Adrenal gland (tissue), 9 donors: ENCODE measurements at regions not wholly inside any gene's neighbourhood (a gene's known extent, or its start where the extent isn't known, plus 50 kb on each side); places are given as distances from the start of the nearest gene placed in this dataset.
"Not testable (repeated sequence)": the region's sequence is repeated elsewhere in the genome, so short reads cannot be mapped to it uniquely, and the experiment has no call there.

Experiments
- DNase-seq, 7 donors: peaks; one replicate each; pipeline ENCODE4 v3.0.0-alpha.2; 2019 to 2020
- H3K27ac ChIP-seq, 5 donors: fragments of 200-600 bp; sonication (generic) in 4 of 5; 1 replicate in 3 of 5; 2 replicates in 2 of 5; pipeline versions ENCODE4 v1.5.1 to v1.8.0; 2016 to 2020; ENCODE audit warnings: mild to moderate bottlenecking in 1 of 5
- H3K27me3 ChIP-seq: fragments of 200-600 bp; 2 replicates; pipeline ENCODE4 v1.8.0; 2021
- H3K36me3 ChIP-seq, 2 donors: fragments of 200-600 bp; replicated peaks in 1 of 2; 1 replicate in 1 of 2; 2 replicates in 1 of 2; pipeline versions ENCODE4 v1.5.1 to v1.8.0; 2018 to 2022
- H3K4me1 ChIP-seq, 2 donors: fragments of 200-600 bp; replicated peaks in 1 of 2; 1 replicate in 1 of 2; 2 replicates in 1 of 2; pipeline versions ENCODE4 v1.5.1 to v1.8.0; 2018 to 2021
- H3K4me3 ChIP-seq, 4 donors: fragments of 200-600 bp; sonication (generic) in 3 of 4; one replicate each; pipeline ENCODE4 v1.5.1; 2016 to 2018
- H3K9me3 ChIP-seq, 3 donors: fragments of 200-600 bp; sonication (generic) in 1 of 3; replicated peaks in 1 of 3; 1 replicate in 2 of 3; 2 replicates in 1 of 3; pipeline versions ENCODE4 v1.5.1 to v1.8.0; 2016 to 2021
- CTCF ChIP-seq, 6 experiments: fragments of 450-650 bp in 4 of 6; fragments of 200-600 bp in 2 of 6; sonication (generic) in 1 of 6; IDR thresholded peaks; 1 replicate in 5 of 6; 2 replicates in 1 of 6; pipeline versions ENCODE4 v1.5.1 to v1.8.0; 2016 to 2021; ENCODE audit warnings: antibody characterized with exemption in 6 of 6, mild to moderate bottlenecking in 2 of 6, moderate library complexity in 1 of 6
- POLR2A ChIP-seq, 2 donors: fragments of 450-650 bp; IDR thresholded peaks; one replicate each; pipeline ENCODE4 v1.6.1; 2017; ENCODE audit warnings: antibody characterized with exemption in 2 of 2, mild to moderate bottlenecking in 2 of 2, moderate library complexity in 1 of 2
- WGBS, 4 donors: extraction: QIAGEN DNeasy Blood & Tissue Kit in 2 of 4; methylation state at CpG; one replicate each; pipeline versions ENCODE4 v1.1.5 to v1.1.7; 2013 to 2017; 5-methylcytosine and 5-hydroxymethylcytosine counted together
- intact Hi-C, 2 donors: fragments of 100-400 bp; cut with DNase I; formaldehyde crosslinking; loops; one replicate each; pipeline versions ENCODE4 v1.14.1 to v1.15.0; 2022 to 2023
- donor health status: healthy with polysubstance abuse.
- donor health status: Bipolar disorder and iron deficiency.
- donor health status: DM: yes; HTN: yes; CAD: no.
- donor health status: DM: no; HTN: no; CAD: no.
- donor health status: DM: no; HTN: no; CAD: no.

- DNase-seq = peak; percentile 81 to 98 (median 95)
- intact Hi-C loops = loop anchor here in 1 of 2 donors (10.0 kb wide), 1 partner anchor 51 kb away; no protein-coding TSS in a partner anchor
- Histone ChIP-seq H3K27me3 (no peaks in the 10 kb centered on the region), H3K9me3 (no peaks in the 10 kb centered on the region), H3K36me3 (no peaks in the 10 kb centered on the region), H3K4me1 (peaks cover 42 to 50% of the 10 kb centered on the region in 2 donors), H3K4me3 (no peak overlapping the region), H3K27ac (peak overlapping the region; percentile 61 to 99 (median 99))
- WGBS, 4 donors = 5 to 15% (median 12%) methylated on average over 6 to 9 of the region's 9 CpGs
- TF ChIP-seq POLR2A (IDR thresholded peaks at IDR 0.05) = peak in 1 of 2 donors; percentile 64
- TF ChIP-seq CTCF (IDR thresholded peaks at IDR 0.05) = no peak
These were observed 65.5 kb upstream of the ABCA1 start for GRCh38 chr9:104993291-104993963.

DNA sequence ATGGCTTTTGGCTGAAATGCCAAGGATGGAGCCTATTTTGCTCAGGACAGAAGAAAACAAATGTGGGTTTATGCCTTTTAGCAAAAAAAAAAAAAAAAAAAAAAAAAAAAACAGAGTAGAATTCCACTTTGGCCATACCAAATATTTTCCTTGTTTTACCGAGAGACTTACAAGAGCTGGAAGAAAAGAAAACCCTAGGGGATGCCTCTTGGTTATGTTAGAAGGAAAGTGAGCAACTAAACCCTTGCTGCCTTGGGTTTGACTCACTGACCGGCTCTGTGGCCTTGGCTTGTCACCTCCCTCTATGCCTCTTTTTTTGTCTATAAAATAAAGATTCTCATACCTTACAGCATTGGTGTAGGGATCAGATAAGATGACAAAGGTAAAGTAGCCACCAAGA is 69.6 kb upstream of the ABCA1 start:
- H3K27ac ChIP-seq = peak overlapping the region in 1 of 5 donors; percentile 35
- H3K9me3 ChIP-seq = no peaks in the 10 kb centered on the region
- no peak for DNase-seq
- no peaks in the 10 kb centered on the region for H3K27me3 ChIP-seq
- H3K4me3 ChIP-seq = no peak overlapping the region
- TF ChIP-seq POLR2A (IDR thresholded peaks at IDR 0.05) (no peak), CTCF (IDR thresholded peaks at IDR 0.05) (no peak)
- intact Hi-C loops = loop anchor here in 1 of 2 donors (10.0 kb wide), 1 partner anchor 47 kb away; no protein-coding TSS in a partner anchor
- 52 to 70% (median 58%) methylated on average over 2 of the region's 2 CpGs for WGBS, 4 donors
- peaks cover 26 to 29% of the 10 kb centered on the region in 2 donors for H3K4me1 ChIP-seq
- H3K36me3 ChIP-seq = no peaks in the 10 kb centered on the region

DNA sequence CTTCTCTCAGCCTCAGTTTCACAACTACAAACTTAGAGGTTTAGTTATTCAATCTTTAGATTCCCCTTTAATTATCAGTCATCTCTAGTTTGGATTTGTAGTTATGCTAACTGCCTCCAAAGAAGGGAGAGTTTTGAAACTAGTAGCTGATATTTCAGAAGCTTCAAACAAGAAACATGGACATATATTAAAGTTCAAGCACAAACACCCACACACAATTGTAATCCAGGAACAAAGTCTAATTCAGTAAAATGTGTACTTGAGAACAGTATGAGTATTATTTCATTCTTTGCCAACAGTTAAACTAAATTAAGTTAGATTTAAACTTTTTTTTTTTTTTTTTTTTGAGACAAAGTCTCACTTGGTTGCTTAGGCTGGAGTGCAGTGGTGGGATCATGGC is 71.2 kb upstream of the ABCA1 start:
- Histone ChIP-seq H3K4me3 (no peak overlapping the region), H3K4me1 (peaks cover 11 to 13% of the 10 kb centered on the region in 2 donors), H3K27ac (no peak overlapping the region), H3K9me3 (no peaks in the 10 kb centered on the region), H3K36me3 (no peaks in the 10 kb centered on the region), H3K27me3 (no peaks in the 10 kb centered on the region)
- DNase-seq = no peak
- TF ChIP-seq POLR2A (IDR thresholded peaks at IDR 0.05) = no peak
- no peak for TF ChIP-seq CTCF (IDR thresholded peaks at IDR 0.05)
- intact Hi-C loops = loop anchor here in 1 of 2 donors (10.0 kb wide), 1 partner anchor 46 kb away; no protein-coding TSS in a partner anchor

- H3K9me3 ChIP-seq, DNase-seq, H3K4me3 ChIP-seq, H3K27ac ChIP-seq, H3K36me3 ChIP-seq, H3K27me3 ChIP-seq: not testable (repeated sequence)
- WGBS, 4 donors = 89 to 97% (median 95%) methylated on average over 11 of the region's 11 CpGs
- peaks cover 9 to 11% of the 10 kb centered on the region in 2 donors for H3K4me1 ChIP-seq
- intact Hi-C loops = loop anchor here in 1 of 2 donors (10.0 kb wide), 1 partner anchor 144 kb away; no protein-coding TSS in a partner anchor
These were observed 72.6 kb upstream of the ABCA1 start for GRCh38 chr9:105000529-105000928.
